Neural progenitor cell (in vitro differentiated cells): ENCODE measurements at regions not wholly inside any gene's neighbourhood (a gene's known extent, or its start where the extent isn't known, plus 50 kb on each side); places are given as distances from the start of the nearest gene placed in this dataset.

ENCODE experiments used
- DNase-seq: peaks from one replicate; pipeline ENCODE4 v3.0.0-alpha.2; 2016; ENCODE audit warnings: low spot score
- H2AFZ ChIP-seq: fragments of 200-600 bp; sonication (generic); replicated peaks from 2 replicates; pipeline ENCODE4 v1.6.1; 2016; ENCODE audit warnings: antibody characterized with exemption
- H3F3A ChIP-seq: fragments of 200-600 bp; sonication (generic); 2 replicates; pipeline ENCODE4 v1.6.1; 2016; ENCODE audit warnings: antibody characterized with exemption, low read depth
- H3K27ac ChIP-seq: fragments of 200-600 bp; sonication (generic); 2 replicates; pipeline ENCODE4 v1.5.1; 2016; ENCODE audit warnings: mild to moderate bottlenecking
- H3K27me3 ChIP-seq: fragments of 200-600 bp; sonication (generic); 2 replicates; pipeline ENCODE4 v1.6.1; 2016; ENCODE audit warnings: mild to moderate bottlenecking, moderate library complexity
- H3K36me3 ChIP-seq: fragments of 200-600 bp; sonication (generic); 2 replicates; pipeline ENCODE4 v1.5.1; 2016
- H3K4me1 ChIP-seq: fragments of 200-600 bp; sonication (generic); 2 replicates; pipeline ENCODE4 v1.6.1; 2016; ENCODE audit warnings: mixed run types
- H3K4me2 ChIP-seq: fragments of 200-600 bp; sonication (generic); 2 replicates; pipeline ENCODE4 v1.6.1; 2016
- H3K4me3 ChIP-seq: fragments of 200-600 bp; sonication (generic); 2 replicates; pipeline ENCODE4 v1.5.1; 2016
- H3K79me2 ChIP-seq: fragments of 200-600 bp; sonication (generic); 2 replicates; pipeline ENCODE4 v1.6.1; 2016; ENCODE audit warnings: low read depth
- H3K9ac ChIP-seq: fragments of 200-600 bp; sonication (generic); 2 replicates; pipeline ENCODE4 v1.6.1; 2016
- H3K9me3 ChIP-seq: fragments of 200-600 bp; sonication (generic); 2 replicates; pipeline ENCODE4 v1.5.1; 2016; ENCODE audit warnings: low read depth
- H4K20me1 ChIP-seq: fragments of 200-600 bp; sonication (generic); 2 replicates; pipeline ENCODE4 v1.6.1; 2016; ENCODE audit warnings: low read depth
- H3K27ac Mint-ChIP-seq: 3 replicates; pipeline ENCODE4 v1.8.0; 2021; ENCODE audit warnings: mixed read lengths
- H3K27me3 Mint-ChIP-seq: 2 replicates; pipeline ENCODE4 v1.8.0; 2022; ENCODE audit warnings: low read depth, mild to moderate bottlenecking, inconsistent platforms, moderate library complexity, mixed read lengths; ENCODE audit not compliant: insufficient read depth
- H3K36me3 Mint-ChIP-seq: 3 replicates; pipeline ENCODE4 v1.8.0; 2021; ENCODE audit warnings: mixed read lengths
- H3K4me1 Mint-ChIP-seq: 3 replicates; pipeline ENCODE4 v1.8.0; 2021; ENCODE audit warnings: mixed read lengths
- H3K4me3 Mint-ChIP-seq: 3 replicates; pipeline ENCODE4 v1.8.0; 2021; ENCODE audit warnings: mild to moderate bottlenecking, moderate library complexity, mixed read lengths
- H3K9me3 Mint-ChIP-seq: 3 replicates; pipeline ENCODE4 v1.8.0; 2020; ENCODE audit warnings: mixed read lengths
- EZH2 ChIP-seq: fragments of 200-600 bp; sonication (generic); IDR thresholded peaks from 2 replicates; pipeline ENCODE4 v1.6.1; 2017; ENCODE audit warnings: antibody characterized with exemption, mild to moderate bottlenecking, moderate library complexity
- EZH2phosphoT487 ChIP-seq: fragments of 200-600 bp; sonication (generic); IDR thresholded peaks from 2 replicates; pipeline ENCODE4 v1.6.1; 2017; ENCODE audit warnings: antibody characterized with exemption
- TF ChIP-seq, protein P1 (sequence below): fragments of 200-600 bp; sonication (generic); IDR thresholded peaks from 2 replicates; pipeline ENCODE4 v1.5.1; 2017; ENCODE audit warnings: antibody characterized with exemption, mild to moderate bottlenecking

DNA sequence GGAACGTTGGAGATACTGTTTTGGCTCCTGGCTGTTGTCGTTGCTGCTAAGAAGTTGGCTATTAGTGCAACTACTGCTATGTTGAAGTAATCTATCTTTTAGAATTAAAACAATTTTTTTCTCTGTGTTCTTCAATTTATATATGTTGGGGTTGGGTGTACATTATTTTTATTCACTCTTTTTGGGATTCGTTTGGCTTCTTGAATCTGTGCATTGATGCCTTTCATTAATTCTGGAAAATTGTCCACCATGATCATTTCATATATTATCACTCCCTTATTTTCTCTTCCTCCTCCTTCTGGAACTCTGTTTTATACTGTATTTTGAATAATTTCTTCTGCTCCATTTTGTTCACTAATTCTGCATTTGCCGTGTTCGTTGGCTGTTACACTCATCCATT lies 199.5 kb upstream of the PLET1 start:
- peaks cover 4% of the 10 kb centered on the region for H3K27me3 Mint-ChIP-seq
- H3K9me3 ChIP-seq: no peaks in the 10 kb centered on the region

DNA sequence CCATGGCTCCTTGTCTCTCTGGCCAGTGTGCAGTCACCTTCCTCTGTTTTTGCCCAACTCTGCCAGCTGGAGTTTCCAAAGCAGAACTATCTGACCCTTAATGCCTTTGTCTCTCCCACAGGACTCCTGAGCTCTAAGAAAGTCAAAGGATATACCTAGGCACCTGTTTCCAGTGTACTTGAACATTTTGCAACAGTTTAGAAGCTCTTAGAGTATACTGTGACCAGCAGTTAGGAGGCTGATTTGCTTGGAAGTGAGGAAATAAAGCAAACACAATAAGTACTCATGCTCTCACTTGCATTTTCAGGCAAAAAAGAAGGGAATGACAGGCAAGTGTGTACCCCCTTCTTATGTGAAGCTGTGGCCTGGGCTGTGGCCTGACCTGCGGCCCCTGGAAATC lies 204.3 kb upstream of the PLET1 start:
- H3K36me3 Mint-ChIP-seq: no peaks in the 10 kb centered on the region

More for the DNA sequence above, 199.5 kb upstream of the PLET1 start:
- H3K27ac Mint-ChIP-seq: no peak overlapping the region
- no peaks in the 10 kb centered on the region for H3K36me3 ChIP-seq
- H3K9ac ChIP-seq: no peak overlapping the region
- H3K9me3 Mint-ChIP-seq: no peaks in the 10 kb centered on the region
- H4K20me1 ChIP-seq: no peaks in the 10 kb centered on the region
- no peak overlapping the region for H3K27ac ChIP-seq
- H3K36me3 Mint-ChIP-seq: no peaks in the 10 kb centered on the region
- no peak for DNase-seq
- peaks cover under 1% of the 10 kb centered on the region for H3K4me1 Mint-ChIP-seq
- H3K4me1 ChIP-seq: no peaks in the 10 kb centered on the region
- no peak for TF ChIP-seq EZH2phosphoT487
- TF ChIP-seq EZH2: no peak
- TF ChIP-seq, protein P1, sequence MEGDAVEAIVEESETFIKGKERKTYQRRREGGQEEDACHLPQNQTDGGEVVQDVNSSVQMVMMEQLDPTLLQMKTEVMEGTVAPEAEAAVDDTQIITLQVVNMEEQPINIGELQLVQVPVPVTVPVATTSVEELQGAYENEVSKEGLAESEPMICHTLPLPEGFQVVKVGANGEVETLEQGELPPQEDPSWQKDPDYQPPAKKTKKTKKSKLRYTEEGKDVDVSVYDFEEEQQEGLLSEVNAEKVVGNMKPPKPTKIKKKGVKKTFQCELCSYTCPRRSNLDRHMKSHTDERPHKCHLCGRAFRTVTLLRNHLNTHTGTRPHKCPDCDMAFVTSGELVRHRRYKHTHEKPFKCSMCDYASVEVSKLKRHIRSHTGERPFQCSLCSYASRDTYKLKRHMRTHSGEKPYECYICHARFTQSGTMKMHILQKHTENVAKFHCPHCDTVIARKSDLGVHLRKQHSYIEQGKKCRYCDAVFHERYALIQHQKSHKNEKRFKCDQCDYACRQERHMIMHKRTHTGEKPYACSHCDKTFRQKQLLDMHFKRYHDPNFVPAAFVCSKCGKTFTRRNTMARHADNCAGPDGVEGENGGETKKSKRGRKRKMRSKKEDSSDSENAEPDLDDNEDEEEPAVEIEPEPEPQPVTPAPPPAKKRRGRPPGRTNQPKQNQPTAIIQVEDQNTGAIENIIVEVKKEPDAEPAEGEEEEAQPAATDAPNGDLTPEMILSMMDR: no peak
- no peaks in the 10 kb centered on the region for H3K79me2 ChIP-seq
- no peak overlapping the region for H3K4me3 ChIP-seq
- no peaks in the 10 kb centered on the region for H3K27me3 ChIP-seq
- H3K4me3 Mint-ChIP-seq: no peak overlapping the region
- H3F3A ChIP-seq: no peaks in the 10 kb centered on the region
- H3K4me2 ChIP-seq: no peak overlapping the region
- no peak overlapping the region for H2AFZ ChIP-seq

DNA sequence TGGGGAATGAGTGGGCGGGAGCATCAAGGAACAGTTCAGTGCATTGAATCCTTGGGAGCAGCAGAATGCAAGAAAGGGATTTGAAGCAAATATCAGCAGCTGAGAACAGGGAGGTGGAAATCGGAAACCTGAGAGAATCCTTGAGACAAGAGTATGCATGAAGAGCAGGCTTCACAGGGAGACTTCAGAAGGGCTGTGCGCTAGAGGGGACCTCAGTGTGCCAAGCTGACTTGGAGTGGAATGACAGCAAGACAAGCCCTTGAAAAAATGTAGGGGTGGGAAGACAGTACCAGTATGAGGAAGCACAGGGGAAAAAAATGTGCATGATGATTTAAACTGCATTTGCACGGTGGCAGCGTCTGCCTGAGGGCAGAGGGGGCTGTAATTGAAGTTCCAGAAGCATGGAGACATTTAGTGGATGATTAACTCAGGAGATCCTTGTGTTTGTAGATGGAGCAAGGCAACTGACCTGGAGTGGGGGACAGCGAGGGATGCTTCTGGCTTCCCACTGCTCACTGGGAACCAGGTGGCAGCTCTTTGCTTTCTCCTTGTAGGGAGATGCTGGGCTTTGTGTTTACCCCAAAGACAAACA lies 204.9 kb upstream of the PLET1 start:
- no peak for DNase-seq
- Mint-ChIP-seq H3K27me3 (peaks cover 7% of the 10 kb centered on the region), H3K4me1 (peaks cover 10% of the 10 kb centered on the region), H3K4me3 (no peak overlapping the region), H3K27ac (peak overlapping the region; percentile 75), H3K36me3 (no peaks in the 10 kb centered on the region), H3K9me3 (no peaks in the 10 kb centered on the region)
- Histone ChIP-seq H3K27me3 (no peaks in the 10 kb centered on the region), H3K9me3 (no peaks in the 10 kb centered on the region), H3K4me1 (no peaks in the 10 kb centered on the region), H3K36me3 (no peaks in the 10 kb centered on the region), H3K79me2 (no peaks in the 10 kb centered on the region), H3K4me2 (no peak overlapping the region), H3K27ac (no peak overlapping the region), H3K4me3 (no peak overlapping the region), H2AFZ (peak overlapping the region; percentile 26), H4K20me1 (no peaks in the 10 kb centered on the region), H3F3A (no peaks in the 10 kb centered on the region), H3K9ac (no peak overlapping the region)
- TF ChIP-seq EZH2: no peak
- TF ChIP-seq, protein P1: no peak
- TF ChIP-seq EZH2phosphoT487: no peak

More for the DNA sequence above, 204.3 kb upstream of the PLET1 start:
- H3K27ac ChIP-seq: no peak overlapping the region
- Mint-ChIP-seq H3K4me1 (peaks cover 6% of the 10 kb centered on the region), H3K27me3 (peaks cover 7% of the 10 kb centered on the region), H3K4me3 (no peak overlapping the region), H3K9me3 (no peaks in the 10 kb centered on the region), H3K27ac (peak overlapping the region; percentile 75)
- no peaks in the 10 kb centered on the region for H3K9me3 ChIP-seq
- no peak overlapping the region for H3K9ac ChIP-seq
- no peaks in the 10 kb centered on the region for H3F3A ChIP-seq
- no peaks in the 10 kb centered on the region for H4K20me1 ChIP-seq
- peak overlapping the region; percentile 26 for H2AFZ ChIP-seq
- H3K79me2 ChIP-seq: no peaks in the 10 kb centered on the region
- TF ChIP-seq EZH2: no peak
- TF ChIP-seq, protein P1: no peak
- no peak for TF ChIP-seq EZH2phosphoT487
- no peak for DNase-seq
- no peaks in the 10 kb centered on the region for H3K36me3 ChIP-seq
- no peak overlapping the region for H3K4me2 ChIP-seq
- no peaks in the 10 kb centered on the region for H3K27me3 ChIP-seq
- no peaks in the 10 kb centered on the region for H3K4me1 ChIP-seq
- H3K4me3 ChIP-seq: no peak overlapping the region
